ENCODE measurements at regions not wholly inside any gene's neighbourhood (a gene's known extent, or its start where the extent isn't known, plus 50 kb on each side); places are given as distances from the start of the nearest gene placed in this dataset.

DNA sequence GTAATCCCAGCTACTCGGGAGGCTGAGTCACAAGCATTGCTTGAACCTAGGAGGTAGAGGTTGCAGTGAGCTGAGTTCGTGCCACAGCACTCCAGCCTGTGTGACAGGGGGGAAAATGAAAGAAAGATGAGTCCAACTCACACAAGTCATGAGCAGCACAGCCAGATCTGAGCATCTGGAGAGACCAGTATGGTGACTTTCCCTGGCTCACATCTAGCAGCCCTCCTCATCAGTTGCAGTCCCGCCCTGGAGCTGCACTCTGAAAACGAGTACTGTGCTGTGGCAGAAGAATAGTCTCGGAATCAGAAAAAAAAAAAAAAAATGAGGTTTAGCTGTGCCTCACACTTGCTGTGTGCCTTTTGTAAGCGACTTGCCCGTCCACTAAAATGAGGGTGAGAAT lies 74.4 kb upstream of the TRIB2 start:
- no peak for DNase-seq (ENCODE audit: low spot score)
- FAIRE-seq = no peak

DNA sequence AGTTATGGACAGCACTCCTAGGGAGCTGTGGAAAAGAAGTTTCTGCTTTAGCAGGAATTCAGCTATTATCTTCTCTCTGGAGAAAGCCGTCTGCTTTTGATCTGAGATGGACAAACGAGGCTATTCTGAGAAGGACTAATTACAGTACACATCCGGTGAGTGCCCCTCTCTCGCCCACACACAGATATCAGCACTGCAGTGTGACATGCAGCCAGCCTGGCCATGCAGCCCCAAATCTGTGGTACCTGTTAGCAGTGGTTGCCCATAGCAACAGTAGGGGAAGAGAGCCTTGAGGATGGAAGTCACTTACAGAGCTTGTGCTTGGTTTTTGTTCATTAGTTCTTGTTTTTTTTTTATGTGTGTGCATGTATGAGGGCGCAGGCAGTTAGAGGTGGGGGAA lies 73.9 kb upstream of the TRIB2 start:
- no peak for DNase-seq (ENCODE audit: low spot score)
- no peak for FAIRE-seq

DNA sequence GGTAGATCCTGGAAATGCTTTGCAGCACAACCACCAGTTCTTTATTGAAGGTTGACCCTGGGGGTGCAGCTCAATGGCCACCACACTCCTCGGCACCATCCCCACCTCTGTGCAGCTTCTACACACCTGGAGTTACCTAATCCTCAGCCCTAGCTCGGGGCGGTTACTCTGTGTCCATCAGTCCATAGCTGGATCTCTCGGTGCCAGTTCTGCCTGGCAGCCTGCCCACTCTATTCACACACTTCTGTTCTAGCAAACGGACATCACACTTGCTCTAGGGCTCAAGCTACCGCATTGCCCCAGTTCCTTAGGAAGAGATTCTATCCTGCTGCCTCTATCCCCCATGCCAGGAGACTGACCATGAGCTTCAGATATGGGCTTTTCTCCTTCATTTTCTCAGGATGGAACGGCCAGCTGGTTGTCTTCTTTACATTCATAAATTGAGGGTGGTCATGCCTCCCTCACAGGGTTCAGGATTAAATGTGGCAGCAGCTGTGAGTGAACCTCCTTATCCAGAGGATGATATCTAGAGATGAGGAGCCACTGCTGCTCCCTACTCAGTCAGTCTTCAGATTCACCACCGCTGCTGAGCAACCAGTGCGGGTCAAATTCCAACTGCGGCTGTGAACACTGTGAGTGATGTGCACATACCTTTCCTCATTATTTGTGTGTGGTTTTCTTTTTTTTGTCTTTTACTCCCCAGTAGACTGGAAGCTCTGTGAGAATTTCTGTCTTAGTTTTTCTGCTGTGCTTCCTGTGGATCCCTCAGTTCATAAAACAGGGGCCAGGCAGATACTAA lies 66.9 kb upstream of the TRIB2 start:
- DNase-seq (ENCODE audit: low spot score) = no peak
- no peak for FAIRE-seq

DNA sequence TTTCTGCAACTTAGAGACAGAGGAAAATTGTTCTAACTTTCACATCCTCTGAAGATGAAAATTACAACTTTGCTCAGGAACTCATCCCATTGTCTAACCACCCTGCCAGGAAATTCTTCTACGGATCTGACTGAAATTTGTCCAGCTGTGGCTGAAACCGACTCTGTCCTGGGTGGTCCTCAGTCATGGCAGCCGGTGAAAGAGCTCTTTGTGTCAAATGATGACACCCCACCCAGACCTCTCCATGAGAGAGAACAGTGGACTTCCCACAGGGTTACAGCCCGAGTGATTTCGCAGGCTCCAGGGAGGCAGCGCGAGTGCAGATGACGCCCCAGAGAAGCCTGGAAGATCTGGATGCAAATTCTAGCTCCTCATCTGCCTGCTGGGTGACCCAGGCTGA lies 65.1 kb upstream of the TRIB2 start:
- no peak for DNase-seq (ENCODE audit: low spot score)
- FAIRE-seq = no peak

DNA sequence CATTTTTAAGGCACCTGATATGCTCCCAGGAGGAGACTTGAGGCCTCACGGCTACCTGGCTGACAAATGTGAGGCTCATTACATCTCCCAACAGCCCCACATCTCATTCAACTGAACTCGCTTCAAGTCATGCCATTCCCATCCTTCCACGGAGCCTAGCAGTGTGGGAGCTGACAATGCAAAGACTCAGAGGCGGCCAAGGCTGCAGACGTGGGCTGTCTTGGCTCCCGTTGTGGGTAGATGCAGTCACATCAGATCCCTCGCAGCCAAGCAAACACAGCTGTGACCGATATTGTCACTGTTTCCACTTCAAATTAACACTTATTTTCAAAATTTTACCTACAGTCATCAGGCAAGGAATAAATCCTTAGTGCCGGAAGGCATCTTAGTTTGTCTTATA lies 64.0 kb upstream of the TRIB2 start:
- DNase-seq (ENCODE audit: low spot score) (no peak), FAIRE-seq (no peak)

DNA sequence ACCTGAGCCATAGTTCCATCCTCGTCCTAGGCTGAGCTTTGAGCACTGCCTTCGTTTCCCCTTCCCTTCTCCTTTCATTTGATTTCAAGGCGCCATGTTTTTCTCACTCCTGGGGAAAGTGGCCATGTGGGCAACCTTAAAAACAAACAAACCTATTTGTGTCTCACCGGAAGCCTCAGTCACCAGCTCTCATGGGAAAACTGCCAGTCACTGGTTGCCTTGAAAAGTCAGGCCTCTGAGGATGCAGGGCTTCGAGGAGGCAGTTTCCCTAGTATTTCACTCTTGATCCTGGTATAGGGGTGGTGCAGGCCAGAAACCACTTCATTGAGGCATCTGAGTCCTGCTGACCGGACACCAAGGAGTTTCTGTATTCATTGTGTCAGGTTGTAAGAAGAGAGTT lies 59.2 kb upstream of the TRIB2 start:
- no peak for FAIRE-seq

DNA sequence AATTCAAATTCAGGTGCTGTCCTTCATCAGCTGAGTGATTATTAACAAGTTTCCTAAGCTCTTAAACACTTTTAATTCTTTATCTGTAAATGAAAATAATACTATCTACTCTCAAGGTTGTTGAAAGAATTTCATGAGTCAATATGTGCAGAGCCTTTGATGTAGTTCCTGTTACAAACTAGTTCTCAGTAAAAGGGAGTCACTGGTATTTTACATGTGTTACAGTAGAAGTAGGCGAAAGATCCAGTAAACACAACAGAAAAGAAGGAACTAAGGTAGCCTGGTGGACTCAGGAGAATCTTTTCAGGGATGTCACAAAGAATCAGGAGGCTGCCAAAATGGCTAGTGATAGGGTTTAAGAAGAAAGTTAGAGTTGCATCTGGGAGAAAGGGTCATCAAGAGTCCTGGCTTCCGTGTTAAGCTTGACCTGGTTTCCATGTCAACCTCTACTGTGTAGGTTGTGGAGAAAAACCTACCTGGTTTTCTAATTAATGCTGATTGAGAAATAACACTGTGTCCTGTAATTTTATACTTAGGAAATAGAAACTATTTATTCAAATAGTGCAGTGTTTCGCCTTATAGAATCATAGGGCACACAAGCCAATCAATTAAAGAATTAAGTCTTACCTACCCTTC lies 58.3 kb upstream of the TRIB2 start:
- FAIRE-seq = no peak
- DNase-seq (ENCODE audit: low spot score) = no peak

More for the DNA sequence above, 59.2 kb upstream of the TRIB2 start:
- no peak for DNase-seq (ENCODE audit: low spot score)

DNA sequence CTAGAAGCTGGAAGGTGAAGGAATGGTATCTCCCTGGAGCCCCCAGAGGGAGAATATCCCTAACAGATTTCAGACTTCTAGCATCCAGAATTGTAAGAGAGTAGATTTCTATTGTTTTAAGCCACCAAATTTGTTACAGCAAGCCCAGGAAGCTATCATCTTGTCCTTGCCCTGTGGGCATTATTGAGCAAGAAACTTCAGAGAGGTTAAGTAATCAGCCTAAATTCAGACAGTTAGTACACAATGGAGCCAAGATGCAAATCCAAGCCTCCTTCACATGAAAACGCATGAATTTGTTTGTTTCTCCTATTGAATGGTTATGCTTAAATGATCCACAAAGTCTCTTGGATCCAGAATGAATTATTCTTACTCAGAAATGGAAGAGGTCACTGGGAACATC lies 55.2 kb upstream of the TRIB2 start:
- no peak for FAIRE-seq
- no peak for DNase-seq (ENCODE audit: low spot score)

DNA sequence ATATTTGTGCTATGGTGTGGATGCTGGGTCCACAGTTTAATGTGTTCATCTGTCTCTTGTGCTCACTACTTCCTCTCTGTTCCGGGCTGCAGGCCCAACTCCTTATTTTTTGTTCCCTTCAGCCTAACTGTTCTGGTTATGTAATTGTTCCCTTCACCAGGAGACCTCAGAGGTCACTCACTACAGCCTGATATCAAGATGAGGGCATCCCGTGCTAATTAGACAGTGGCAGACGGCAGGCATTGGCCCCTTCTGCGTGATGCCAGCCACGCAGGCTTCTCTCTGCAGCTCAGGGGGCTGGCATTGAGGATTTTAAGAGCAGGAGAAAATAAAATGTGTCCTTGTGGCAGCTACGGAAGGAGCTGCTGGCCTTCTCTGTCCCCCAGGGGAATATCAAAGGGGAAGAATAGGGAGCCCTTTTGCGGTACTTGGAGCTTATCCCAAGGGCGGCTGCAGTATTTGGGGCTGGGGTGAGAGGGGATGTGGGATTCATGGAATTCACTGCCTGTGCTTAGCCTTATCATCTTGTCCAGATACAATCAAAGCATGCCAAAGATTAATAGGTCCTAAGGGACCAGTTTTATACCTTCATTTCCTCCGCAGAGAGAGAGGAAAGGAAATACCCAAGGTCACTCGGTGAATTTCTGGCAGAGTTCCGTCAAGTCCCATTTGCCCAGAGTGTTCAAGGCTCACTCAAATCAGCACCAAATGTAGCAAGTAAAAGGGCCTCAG lies 53.3 kb upstream of the TRIB2 start:
- no peak for FAIRE-seq
- DNase-seq (ENCODE audit: low spot score) = no peak

DNA sequence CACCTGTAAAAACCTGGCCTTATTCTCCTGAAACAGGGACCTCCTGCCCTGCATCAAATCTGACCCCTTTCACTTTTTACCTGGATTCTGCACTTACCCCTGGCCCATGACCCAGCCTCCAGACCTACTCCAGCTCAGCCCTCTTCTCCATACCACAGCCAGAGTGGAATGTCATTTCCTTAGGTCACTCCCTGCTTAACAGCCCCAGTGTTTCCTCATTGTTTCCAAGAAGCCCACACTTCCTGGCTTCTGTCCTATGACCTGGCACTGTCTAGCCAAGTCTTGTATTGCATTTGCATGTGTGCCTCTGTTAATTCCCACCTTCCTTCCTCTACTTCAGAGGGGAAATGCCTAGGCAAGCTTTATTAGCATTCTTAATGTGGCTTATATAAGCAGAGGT lies 51.4 kb upstream of the TRIB2 start:
- DNase-seq (ENCODE audit: low spot score) (no peak), FAIRE-seq (no peak)

DNA sequence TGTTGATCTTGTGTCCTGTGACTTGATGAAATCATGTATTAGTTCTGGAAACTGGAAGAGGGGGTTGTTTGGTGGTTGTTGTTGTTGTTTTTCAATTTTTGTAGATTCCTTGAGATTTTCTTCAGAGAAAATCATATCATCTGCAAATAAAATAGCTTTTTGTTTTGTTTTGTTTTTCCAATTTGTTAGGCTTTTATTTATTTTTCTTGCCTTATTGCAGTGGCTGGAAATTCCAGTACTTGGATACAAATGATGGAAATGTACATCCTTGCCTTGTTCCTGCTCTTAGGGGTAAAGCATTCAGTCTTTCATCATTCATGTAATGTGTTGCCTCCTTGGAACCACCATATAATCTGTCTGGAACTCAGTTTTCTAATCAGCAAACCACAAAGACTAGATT lies 50.3 kb upstream of the TRIB2 start:
- DNase-seq (ENCODE audit: low spot score) (no peak), FAIRE-seq (no peak)

All from RCC 7860 (cell line).